Chondrocyte (in vitro differentiated cells): ENCODE measurements at regions not wholly inside any gene's neighbourhood (a gene's known extent, or its start where the extent isn't known, plus 50 kb on each side); places are given as distances from the start of the nearest gene placed in this dataset.

Experiments
- DNase-seq: peaks from one replicate; pipeline ENCODE4 v3.0.0; 2021; ENCODE audit warnings: mixed read lengths, low spot score
- H3K27ac Mint-ChIP-seq: one replicate; pipeline ENCODE4 v1.8.0; 2021; ENCODE audit warnings: mild to moderate bottlenecking, moderate library complexity, mixed read lengths; ENCODE audit not compliant: unreplicated experiment
- H3K27me3 Mint-ChIP-seq: 2 replicates; pipeline ENCODE4 v1.8.0; 2021; ENCODE audit warnings: low read depth, mixed read lengths
- H3K36me3 Mint-ChIP-seq: 2 replicates; pipeline ENCODE4 v1.8.0; 2021; ENCODE audit warnings: low read depth, mixed read lengths
- H3K4me1 Mint-ChIP-seq: 2 replicates; pipeline ENCODE4 v1.8.0; 2021; ENCODE audit warnings: low read depth, mild to moderate bottlenecking, mixed read lengths
- H3K4me3 Mint-ChIP-seq: one replicate; pipeline ENCODE4 v1.8.0; 2021; ENCODE audit warnings: mild to moderate bottlenecking, moderate library complexity, mixed read lengths; ENCODE audit not compliant: unreplicated experiment
- H3K9me3 Mint-ChIP-seq: 2 replicates; pipeline ENCODE4 v1.8.0; 2021; ENCODE audit warnings: low read depth, mixed read lengths
- CTCF ChIP-seq: fragments of 200-600 bp; sonication (generic); IDR thresholded peaks from 2 replicates; pipeline ENCODE4 v1.5.0; 2021; ENCODE audit warnings: antibody characterized with exemption, mild to moderate bottlenecking, moderate library complexity

- no peaks in the 10 kb centered on the region for H3K27me3 Mint-ChIP-seq
- peak overlapping the region; percentile 14 for H3K27ac Mint-ChIP-seq
- no peaks in the 10 kb centered on the region for H3K36me3 Mint-ChIP-seq
- H3K4me1 Mint-ChIP-seq = peaks cover 59% of the 10 kb centered on the region
- H3K4me3 Mint-ChIP-seq = no peak overlapping the region
- DNase-seq = no peak
- peaks cover 9% of the 10 kb centered on the region for H3K9me3 Mint-ChIP-seq
- TF ChIP-seq CTCF = no peak
These were observed 82.8 kb upstream of the MEF2A start for GRCh38 chr15:99482993-99483392.

- DNase-seq = no peak
- Mint-ChIP-seq H3K27ac (peak overlapping the region; percentile 98), H3K4me3 (no peak overlapping the region), H3K36me3 (no peaks in the 10 kb centered on the region), H3K4me1 (peaks cover 50% of the 10 kb centered on the region), H3K9me3 (peaks cover 9% of the 10 kb centered on the region), H3K27me3 (no peaks in the 10 kb centered on the region)
- TF ChIP-seq CTCF = no peak
These were observed 80.4 kb upstream of the MEF2A start for GRCh38 chr15:99485153-99485961.

GRCh38 chr15:99485992-99486370 lies 79.8 kb upstream of the MEF2A start:
- peak overlapping the region; percentile 98 for H3K27ac Mint-ChIP-seq
- DNase-seq = no peak

GRCh38 chr15:99486371-99487336 lies 79.1 kb upstream of the MEF2A start:
- H3K27me3 Mint-ChIP-seq = no peaks in the 10 kb centered on the region
- H3K4me1 Mint-ChIP-seq = peaks cover 37% of the 10 kb centered on the region
- TF ChIP-seq CTCF = peak; percentile 24
- peaks cover 9% of the 10 kb centered on the region for H3K9me3 Mint-ChIP-seq
- DNase-seq = peak; percentile 97
- H3K4me3 Mint-ChIP-seq = peak overlapping the region; percentile 37
- peak overlapping the region; percentile 98 for H3K27ac Mint-ChIP-seq
- no peaks in the 10 kb centered on the region for H3K36me3 Mint-ChIP-seq

More at GRCh38 chr15:99485992-99486370, 79.8 kb upstream of the MEF2A start:
- no peak for TF ChIP-seq CTCF
- Mint-ChIP-seq H3K9me3 (peaks cover 9% of the 10 kb centered on the region), H3K4me1 (peaks cover 44% of the 10 kb centered on the region), H3K4me3 (peak overlapping the region; percentile 37), H3K27me3 (no peaks in the 10 kb centered on the region), H3K36me3 (no peaks in the 10 kb centered on the region)

GRCh38 chr15:99487337-99487730 lies 78.5 kb upstream of the MEF2A start:
- no peaks in the 10 kb centered on the region for H3K36me3 Mint-ChIP-seq
- no peaks in the 10 kb centered on the region for H3K27me3 Mint-ChIP-seq
- TF ChIP-seq CTCF = no peak
- no peak for DNase-seq
- peak overlapping the region; percentile 37 for H3K4me3 Mint-ChIP-seq
- peaks cover 5% of the 10 kb centered on the region for H3K9me3 Mint-ChIP-seq
- peaks cover 33% of the 10 kb centered on the region for H3K4me1 Mint-ChIP-seq
- H3K27ac Mint-ChIP-seq = peak overlapping the region; percentile 98
